Prostate gland (tissue), 2 donors: ENCODE measurements at regions not wholly inside any gene's neighbourhood (a gene's known extent, or its start where the extent isn't known, plus 50 kb on each side); places are given as distances from the start of the nearest gene placed in this dataset.

Experiments used
- POLR2A ChIP-seq: fragments of 450-650 bp; IDR thresholded peaks from one replicate; pipeline ENCODE4 v1.6.1; 2016; ENCODE audit warnings: antibody characterized with exemption, mild to moderate bottlenecking
- POLR2AphosphoS5 ChIP-seq: sonication (generic); formaldehyde crosslinking; IDR thresholded peaks from one replicate; pipeline ENCODE4 v1.6.1; 2017; ENCODE audit warnings: antibody characterized with exemption
- TF ChIP-seq, protein P1 (sequence below), 4 experiments: fragments of 200-600 bp in 2 of 4; fragments of 450-650 bp in 2 of 4; sonication (generic) in 2 of 4; IDR thresholded peaks; 1 replicate in 3 of 4; 2 replicates in 1 of 4; pipeline ENCODE4 v1.5.1; 2016 to 2019; ENCODE audit warnings: antibody characterized with exemption in 4 of 4, mild to moderate bottlenecking in 2 of 4, moderate library complexity in 2 of 4

DNA sequence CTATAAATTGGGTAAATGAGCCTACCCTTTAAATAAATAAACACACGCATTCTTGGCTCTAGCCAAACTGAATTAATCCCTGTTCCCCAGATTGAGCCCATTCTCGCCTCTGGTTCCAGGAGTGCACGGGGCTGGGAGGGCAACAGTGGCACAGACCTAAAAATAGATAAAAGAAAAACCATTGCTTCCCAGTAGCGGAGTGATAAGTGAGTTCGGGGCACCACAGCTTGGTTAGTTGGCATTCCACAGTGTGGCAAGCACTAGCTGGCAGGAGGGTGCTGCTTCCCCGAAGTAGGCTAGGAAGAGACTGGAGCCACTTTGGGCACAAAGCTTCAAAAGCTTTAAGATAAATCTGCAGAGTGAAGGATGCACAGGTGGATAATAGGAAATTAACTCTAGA lies 322.2 kb upstream of the SGCD start:
- TF ChIP-seq, protein P1, sequence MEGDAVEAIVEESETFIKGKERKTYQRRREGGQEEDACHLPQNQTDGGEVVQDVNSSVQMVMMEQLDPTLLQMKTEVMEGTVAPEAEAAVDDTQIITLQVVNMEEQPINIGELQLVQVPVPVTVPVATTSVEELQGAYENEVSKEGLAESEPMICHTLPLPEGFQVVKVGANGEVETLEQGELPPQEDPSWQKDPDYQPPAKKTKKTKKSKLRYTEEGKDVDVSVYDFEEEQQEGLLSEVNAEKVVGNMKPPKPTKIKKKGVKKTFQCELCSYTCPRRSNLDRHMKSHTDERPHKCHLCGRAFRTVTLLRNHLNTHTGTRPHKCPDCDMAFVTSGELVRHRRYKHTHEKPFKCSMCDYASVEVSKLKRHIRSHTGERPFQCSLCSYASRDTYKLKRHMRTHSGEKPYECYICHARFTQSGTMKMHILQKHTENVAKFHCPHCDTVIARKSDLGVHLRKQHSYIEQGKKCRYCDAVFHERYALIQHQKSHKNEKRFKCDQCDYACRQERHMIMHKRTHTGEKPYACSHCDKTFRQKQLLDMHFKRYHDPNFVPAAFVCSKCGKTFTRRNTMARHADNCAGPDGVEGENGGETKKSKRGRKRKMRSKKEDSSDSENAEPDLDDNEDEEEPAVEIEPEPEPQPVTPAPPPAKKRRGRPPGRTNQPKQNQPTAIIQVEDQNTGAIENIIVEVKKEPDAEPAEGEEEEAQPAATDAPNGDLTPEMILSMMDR (IDR thresholded peaks at IDR 0.05) = no peak
- TF ChIP-seq POLR2A (no peak), POLR2AphosphoS5 (no peak)
